ENCODE measurements at regions not wholly inside any gene's neighbourhood (a gene's known extent, or its start where the extent isn't known, plus 50 kb on each side); places are given as distances from the start of the nearest gene placed in this dataset.

DNA sequence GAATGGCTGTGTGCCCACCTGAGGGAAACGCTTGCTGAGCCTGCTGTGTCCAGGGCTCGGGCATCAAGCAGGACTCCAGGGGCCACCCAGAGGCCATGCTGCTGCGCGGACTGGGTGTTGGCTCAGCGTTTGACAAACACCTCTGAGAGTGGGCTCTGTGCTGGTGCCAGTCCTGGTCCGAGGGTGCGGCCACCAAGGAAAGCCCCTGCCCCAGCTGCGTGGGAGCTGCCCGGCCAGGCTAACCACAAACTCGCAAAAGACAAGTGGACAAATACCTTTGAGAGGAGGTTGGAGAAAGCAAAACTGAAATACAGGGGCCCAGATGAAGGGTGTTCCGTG, 65.6 kb upstream of the TTC34 start:
- TF ChIP-seq, protein P1, sequence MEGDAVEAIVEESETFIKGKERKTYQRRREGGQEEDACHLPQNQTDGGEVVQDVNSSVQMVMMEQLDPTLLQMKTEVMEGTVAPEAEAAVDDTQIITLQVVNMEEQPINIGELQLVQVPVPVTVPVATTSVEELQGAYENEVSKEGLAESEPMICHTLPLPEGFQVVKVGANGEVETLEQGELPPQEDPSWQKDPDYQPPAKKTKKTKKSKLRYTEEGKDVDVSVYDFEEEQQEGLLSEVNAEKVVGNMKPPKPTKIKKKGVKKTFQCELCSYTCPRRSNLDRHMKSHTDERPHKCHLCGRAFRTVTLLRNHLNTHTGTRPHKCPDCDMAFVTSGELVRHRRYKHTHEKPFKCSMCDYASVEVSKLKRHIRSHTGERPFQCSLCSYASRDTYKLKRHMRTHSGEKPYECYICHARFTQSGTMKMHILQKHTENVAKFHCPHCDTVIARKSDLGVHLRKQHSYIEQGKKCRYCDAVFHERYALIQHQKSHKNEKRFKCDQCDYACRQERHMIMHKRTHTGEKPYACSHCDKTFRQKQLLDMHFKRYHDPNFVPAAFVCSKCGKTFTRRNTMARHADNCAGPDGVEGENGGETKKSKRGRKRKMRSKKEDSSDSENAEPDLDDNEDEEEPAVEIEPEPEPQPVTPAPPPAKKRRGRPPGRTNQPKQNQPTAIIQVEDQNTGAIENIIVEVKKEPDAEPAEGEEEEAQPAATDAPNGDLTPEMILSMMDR (IDR thresholded peaks at IDR 0.05) = no peak
- TF ChIP-seq POLR2A (IDR thresholded peaks at IDR 0.05) = no peak

Data from body of pancreas (tissue), 4 donors.